Karpas-422 (cell line): ENCODE measurements at regions not wholly inside any gene's neighbourhood (a gene's known extent, or its start where the extent isn't known, plus 50 kb on each side); places are given as distances from the start of the nearest gene placed in this dataset.

Experiments used
- DNase-seq: peaks from one replicate; pipeline ENCODE4 v3.0.0-alpha.2; 2015
- H2AFZ ChIP-seq: fragments of 200-600 bp; sonication (generic); 2 replicates; pipeline ENCODE4 v1.6.1; 2014; ENCODE audit warnings: antibody characterized with exemption, low read length, mixed read lengths
- H3K27ac ChIP-seq: fragments of 200-600 bp; sonication (generic); 2 replicates; pipeline ENCODE4 v1.5.1; 2014; ENCODE audit warnings: mild to moderate bottlenecking, low read length, moderate library complexity
- H3K27me3 ChIP-seq: fragments of 200-600 bp; sonication (generic); 2 replicates; pipeline ENCODE4 v1.6.1; 2014; ENCODE audit warnings: low read length, mixed read lengths
- H3K36me3 ChIP-seq: fragments of 200-600 bp; sonication (generic); 2 replicates; pipeline ENCODE4 v1.6.1; 2014; ENCODE audit warnings: low read length, mixed read lengths; ENCODE audit not compliant: insufficient read depth
- H3K4me1 ChIP-seq: fragments of 200-600 bp; sonication (generic); 2 replicates; pipeline ENCODE4 v1.6.1; 2014; ENCODE audit warnings: mild to moderate bottlenecking, low read length, mixed read lengths
- H3K4me2 ChIP-seq: fragments of 200-600 bp; sonication (generic); 2 replicates; pipeline ENCODE4 v1.6.1; 2014; ENCODE audit warnings: low read length, low read depth, mild to moderate bottlenecking; ENCODE audit not compliant: poor library complexity, severe bottlenecking
- H3K4me3 ChIP-seq: fragments of 200-600 bp; sonication (generic); 2 replicates; pipeline ENCODE4 v1.5.1; 2014; ENCODE audit warnings: mild to moderate bottlenecking, antibody characterized with exemption, low read length, mixed read lengths
- H3K79me2 ChIP-seq: fragments of 200-600 bp; sonication (generic); 2 replicates; pipeline ENCODE4 v1.6.1; 2014; ENCODE audit warnings: mild to moderate bottlenecking, low read length, mixed read lengths
- H3K9ac ChIP-seq: fragments of 200-600 bp; sonication (generic); 2 replicates; pipeline ENCODE4 v1.6.0; 2014; ENCODE audit warnings: low read length
- H3K9me2 ChIP-seq: fragments of 200-600 bp; sonication (generic), shearing (Covaris generic); replicated peaks from 2 replicates; pipeline ENCODE4 v1.6.0; 2014; ENCODE audit warnings: mild to moderate bottlenecking, low read length, moderate library complexity; ENCODE audit not compliant: insufficient read depth
- H3K9me3 ChIP-seq: fragments of 300-700, 200-600 bp; sonication (generic); 2 replicates; pipeline ENCODE4 v1.6.1; 2014; ENCODE audit warnings: low read length, mixed read lengths
- H4K20me1 ChIP-seq: fragments of 200-600 bp; sonication (generic); 2 replicates; pipeline ENCODE4 v1.6.1; 2014; ENCODE audit warnings: mild to moderate bottlenecking, antibody characterized with exemption, low read length, low read depth; ENCODE audit not compliant: insufficient read depth

DNA sequence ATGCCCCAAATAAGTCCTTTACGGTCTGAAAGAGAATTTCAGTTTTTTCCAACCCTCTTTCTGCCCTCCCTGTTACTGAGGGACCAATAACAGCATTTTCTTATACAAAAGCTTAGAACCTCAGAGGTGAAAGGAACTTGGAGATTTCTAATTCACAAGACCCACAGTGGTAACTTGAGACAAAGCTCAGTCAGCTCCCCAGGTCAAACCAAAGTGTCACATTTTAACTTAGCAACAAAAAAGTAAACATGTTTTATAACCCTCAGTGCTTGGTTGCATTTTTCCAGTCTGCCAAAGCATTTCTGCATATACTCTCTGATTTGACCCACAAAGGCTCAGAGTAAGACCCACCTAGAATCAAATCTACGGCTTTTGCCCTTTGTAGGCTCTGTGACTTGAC lies 415.2 kb downstream of the VRK1 start:
- Histone ChIP-seq H3K27me3 (no peaks in the 10 kb centered on the region; the same call in 1 of the 2 replicates), H3K79me2 (no peaks in the 10 kb centered on the region), H3K9ac (no peak overlapping the region), H3K9me2 (no peaks in the 10 kb centered on the region), H2AFZ (no peak overlapping the region), H3K4me3 (no peak overlapping the region), H3K9me3 (no peaks in the 10 kb centered on the region), H3K36me3 (no peaks in the 10 kb centered on the region), H3K4me2 (no peak overlapping the region), H4K20me1 (no peaks in the 10 kb centered on the region), H3K27ac (no peak overlapping the region), H3K4me1 (no peaks in the 10 kb centered on the region)
- DNase-seq = no peak

DNA sequence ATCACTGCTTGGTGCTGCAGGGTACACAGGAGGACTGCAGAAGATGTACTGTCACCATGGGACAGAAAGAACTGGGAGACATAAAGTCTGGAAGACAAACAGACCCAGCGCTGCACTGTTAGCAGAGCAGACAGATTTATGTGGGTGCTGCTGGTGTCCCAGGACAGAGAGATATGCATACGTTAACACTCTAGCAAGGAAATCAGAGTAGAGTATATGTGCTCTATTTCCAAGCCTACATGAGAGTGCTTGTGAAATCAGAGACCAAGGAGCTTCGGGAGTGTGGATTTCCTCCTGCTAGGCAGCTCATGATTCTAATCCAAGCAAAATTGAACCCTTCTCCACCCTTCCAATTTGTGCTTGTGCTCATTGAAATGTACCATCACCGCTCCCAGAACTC lies 416.5 kb downstream of the VRK1 start:
- Histone ChIP-seq H3K9ac (no peak overlapping the region), H3K27ac (no peak overlapping the region), H2AFZ (no peak overlapping the region)

DNA sequence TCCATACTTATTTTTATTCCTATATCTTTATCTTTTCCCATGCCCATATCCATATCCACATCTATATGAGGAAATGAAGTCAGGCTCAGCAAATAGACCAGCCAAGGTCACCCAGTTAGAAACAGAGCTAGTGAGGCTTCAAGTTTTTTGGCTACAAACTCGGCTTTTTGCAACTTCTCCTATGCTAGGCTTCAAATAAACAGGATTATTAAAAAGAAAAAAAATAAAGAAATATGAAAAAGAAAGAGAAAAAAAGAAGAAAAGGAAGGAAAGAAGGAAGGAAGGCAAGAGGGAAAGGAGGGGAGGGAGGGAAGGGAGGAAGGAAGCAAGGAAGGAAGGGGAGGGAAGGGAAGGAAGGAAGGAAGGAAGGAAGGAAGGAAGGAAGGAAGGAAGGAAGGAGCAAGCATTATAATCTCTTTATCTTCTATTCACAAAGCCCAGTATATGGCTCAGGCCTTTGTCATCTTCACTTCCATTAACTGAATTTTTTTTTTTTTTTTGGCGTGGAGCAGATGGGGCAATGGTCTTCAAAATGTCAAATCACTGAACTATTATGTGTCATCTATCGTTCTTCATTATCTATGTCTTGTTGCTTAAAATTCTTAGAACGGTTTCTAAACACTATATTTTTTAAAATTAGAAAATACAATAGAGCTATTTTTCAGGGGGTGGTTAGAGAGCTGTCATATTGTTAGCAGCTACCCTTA lies 418.2 kb downstream of the VRK1 start:
- no peak overlapping the region for H3K27ac ChIP-seq
- H4K20me1 ChIP-seq = no peaks in the 10 kb centered on the region
- no peaks in the 10 kb centered on the region for H3K9me3 ChIP-seq
- H3K79me2 ChIP-seq = no peaks in the 10 kb centered on the region
- DNase-seq = no peak
- no peak overlapping the region for H3K4me3 ChIP-seq
- H2AFZ ChIP-seq = no peak overlapping the region
- no peaks in the 10 kb centered on the region for H3K9me2 ChIP-seq
- no peak overlapping the region for H3K4me2 ChIP-seq
- H3K27me3 ChIP-seq = no peaks in the 10 kb centered on the region; the same call in 1 of the 2 replicates
- no peaks in the 10 kb centered on the region for H3K4me1 ChIP-seq
- no peaks in the 10 kb centered on the region for H3K36me3 ChIP-seq
- H3K9ac ChIP-seq = no peak overlapping the region

More for the DNA sequence above, 416.5 kb downstream of the VRK1 start:
- Histone ChIP-seq H3K4me2 (no peak overlapping the region), H4K20me1 (no peaks in the 10 kb centered on the region), H3K4me3 (no peak overlapping the region), H3K27me3 (no peaks in the 10 kb centered on the region; the same call in 1 of the 2 replicates), H3K9me2 (no peaks in the 10 kb centered on the region), H3K79me2 (no peaks in the 10 kb centered on the region), H3K4me1 (no peaks in the 10 kb centered on the region), H3K9me3 (no peaks in the 10 kb centered on the region), H3K36me3 (no peaks in the 10 kb centered on the region)
- no peak for DNase-seq

DNA sequence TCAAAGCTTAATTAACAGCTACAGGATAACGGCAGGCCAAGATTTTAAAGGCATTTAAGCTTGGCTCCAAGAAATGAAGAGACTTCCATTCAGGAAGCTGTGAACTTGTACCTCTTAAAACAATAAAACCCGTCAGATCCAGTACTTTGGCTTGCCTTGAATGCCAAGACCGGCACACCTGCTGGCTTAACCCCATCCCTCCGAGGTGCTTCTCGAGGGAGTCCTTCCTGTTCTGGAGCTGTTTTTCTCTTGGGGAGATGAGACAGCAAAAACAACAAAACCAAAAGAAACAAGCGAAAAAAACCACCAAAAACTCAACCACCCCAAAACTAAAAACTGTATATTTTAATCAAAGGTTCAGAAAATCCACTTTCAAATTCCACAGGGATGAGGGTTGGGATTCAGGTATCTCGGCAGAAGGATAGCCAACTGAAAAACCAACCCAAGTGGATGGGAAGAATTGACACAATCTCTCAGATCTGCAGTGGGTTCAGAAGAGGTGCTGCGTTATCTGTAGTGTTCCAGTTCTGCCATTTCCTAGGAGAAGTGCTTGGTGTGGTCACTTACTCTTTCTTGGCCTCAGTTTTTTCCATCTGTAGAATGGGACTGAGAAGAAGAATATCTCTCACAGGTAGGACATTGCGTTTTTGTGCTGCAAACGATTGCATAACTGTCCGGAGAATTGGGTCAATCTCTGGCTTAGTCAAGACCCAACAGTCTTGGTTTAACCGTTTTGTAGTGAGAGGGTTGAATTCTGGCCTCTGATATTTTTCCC lies 420.1 kb downstream of the VRK1 start:
- Histone ChIP-seq H3K27ac (no peak overlapping the region), H3K79me2 (no peaks in the 10 kb centered on the region), H2AFZ (no peak overlapping the region), H3K27me3 (no peaks in the 10 kb centered on the region; the same call in none of the 2 replicates), H3K9ac (no peak overlapping the region), H4K20me1 (no peaks in the 10 kb centered on the region), H3K4me3 (no peak overlapping the region), H3K4me1 (no peaks in the 10 kb centered on the region), H3K36me3 (no peaks in the 10 kb centered on the region), H3K9me3 (no peaks in the 10 kb centered on the region), H3K9me2 (no peaks in the 10 kb centered on the region), H3K4me2 (no peak overlapping the region)
- DNase-seq = no peak

DNA sequence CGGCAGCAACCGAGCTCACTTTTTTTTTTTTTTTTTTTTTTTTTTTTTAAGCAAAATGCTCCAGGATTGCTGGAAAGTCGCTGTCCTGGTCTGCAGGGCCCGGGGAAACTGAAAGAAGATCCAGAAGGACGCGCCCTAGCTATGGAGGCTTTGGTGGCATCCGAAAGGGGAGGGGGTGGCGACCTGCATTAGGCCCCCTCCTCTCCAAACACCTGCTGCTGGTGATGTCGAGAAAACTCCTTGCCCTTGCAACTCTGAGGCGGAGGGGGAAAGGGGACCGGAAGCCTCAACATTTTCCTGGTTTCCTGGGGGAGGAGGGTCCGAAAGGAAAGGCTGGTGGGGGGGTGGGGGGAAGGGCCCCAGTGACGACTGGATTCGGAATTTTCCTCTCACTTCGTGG lies 421.1 kb downstream of the VRK1 start:
- no peak for DNase-seq
- H3K79me2 ChIP-seq = no peaks in the 10 kb centered on the region
- H3K4me1 ChIP-seq = no peaks in the 10 kb centered on the region
- H3K9me3 ChIP-seq = no peaks in the 10 kb centered on the region
- no peaks in the 10 kb centered on the region for H4K20me1 ChIP-seq
- no peak overlapping the region for H2AFZ ChIP-seq
- no peak overlapping the region for H3K27ac ChIP-seq
- H3K9ac ChIP-seq = no peak overlapping the region
- H3K36me3 ChIP-seq = no peaks in the 10 kb centered on the region
- no peaks in the 10 kb centered on the region; the same call in none of the 2 replicates for H3K27me3 ChIP-seq
- no peak overlapping the region for H3K4me3 ChIP-seq
- H3K4me2 ChIP-seq = no peak overlapping the region
- H3K9me2 ChIP-seq = no peaks in the 10 kb centered on the region

DNA sequence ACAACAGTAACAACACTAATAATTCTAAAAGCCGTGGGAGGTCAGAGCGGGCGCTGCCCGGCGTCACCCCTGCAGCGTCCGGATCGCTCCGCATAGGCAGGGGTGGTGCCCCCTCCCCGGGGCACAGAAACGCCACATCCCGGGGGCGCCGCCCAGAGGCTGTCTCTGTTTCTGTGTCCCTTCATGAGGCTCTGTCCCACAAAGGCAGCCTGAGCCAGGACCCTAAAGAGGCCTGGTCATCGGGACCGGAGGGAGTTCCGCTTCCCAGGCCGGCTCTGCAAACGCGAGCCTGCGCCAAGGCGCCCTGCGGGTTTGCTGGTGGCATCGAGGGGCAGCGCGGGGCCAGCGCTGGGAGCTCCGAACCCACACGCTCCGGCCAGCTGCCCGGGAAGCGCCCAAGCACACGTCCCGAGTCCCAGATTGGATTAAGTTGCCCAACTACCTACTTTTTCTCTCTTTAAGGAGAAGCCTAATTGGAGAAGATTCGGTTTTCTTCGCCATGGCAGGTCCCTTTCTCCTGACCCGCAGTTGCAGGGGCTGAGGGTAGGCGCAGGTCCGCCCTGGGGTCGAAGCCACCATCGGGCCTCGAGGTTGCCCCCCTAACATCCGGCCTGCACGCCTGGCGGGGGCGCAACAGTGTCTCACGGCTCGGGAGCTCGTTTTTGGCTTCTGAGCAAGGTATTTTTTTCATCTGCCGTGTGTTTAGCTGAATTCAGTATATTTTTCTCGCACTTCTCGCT lies 421.7 kb downstream of the VRK1 start:
- no peaks in the 10 kb centered on the region for H3K9me2 ChIP-seq
- no peaks in the 10 kb centered on the region for H3K36me3 ChIP-seq
- no peak overlapping the region for H2AFZ ChIP-seq
- H3K9me3 ChIP-seq = no peaks in the 10 kb centered on the region
- H3K79me2 ChIP-seq = no peaks in the 10 kb centered on the region
- no peak overlapping the region for H3K27ac ChIP-seq
- H3K4me3 ChIP-seq = no peak overlapping the region
- no peaks in the 10 kb centered on the region; the same call in none of the 2 replicates for H3K27me3 ChIP-seq
- no peak overlapping the region for H3K4me2 ChIP-seq
- no peak for DNase-seq
- peaks cover 5% of the 10 kb centered on the region for H3K4me1 ChIP-seq
- H4K20me1 ChIP-seq = no peaks in the 10 kb centered on the region
- no peak overlapping the region for H3K9ac ChIP-seq

DNA sequence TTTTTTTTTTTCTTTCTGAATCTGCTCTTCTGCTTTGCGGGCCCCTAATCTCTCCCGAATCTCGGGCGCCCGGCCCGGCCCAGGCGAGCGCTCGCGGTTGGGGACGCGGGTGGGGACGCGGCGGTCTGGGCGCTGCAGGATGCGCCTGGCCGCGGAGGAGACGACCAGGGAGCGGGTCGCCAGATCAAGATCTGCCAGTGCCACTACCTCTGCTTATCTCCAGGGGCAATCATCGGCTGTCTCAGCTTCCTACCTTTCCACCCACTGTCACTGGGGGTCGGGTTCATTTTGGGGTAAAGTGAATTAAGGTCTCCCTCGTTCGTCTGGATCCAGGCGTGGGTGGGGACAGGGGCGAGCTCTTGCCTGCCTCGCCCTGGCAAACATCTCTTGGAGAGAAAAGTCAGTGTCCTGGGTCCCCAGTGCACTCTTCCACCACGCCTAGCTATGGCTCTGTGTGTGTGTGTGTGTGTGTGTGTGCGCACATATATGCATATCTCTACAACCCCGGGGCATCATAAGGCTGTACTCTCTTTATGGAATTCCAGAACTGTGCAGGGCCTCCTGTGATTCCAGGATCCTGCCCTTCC lies 422.3 kb downstream of the VRK1 start:
- Histone ChIP-seq H4K20me1 (no peaks in the 10 kb centered on the region), H3K9me3 (no peaks in the 10 kb centered on the region), H3K9me2 (no peaks in the 10 kb centered on the region), H3K79me2 (no peaks in the 10 kb centered on the region), H3K4me3 (no peak overlapping the region), H3K27ac (no peak overlapping the region), H3K27me3 (no peaks in the 10 kb centered on the region; the same call in none of the 2 replicates), H2AFZ (no peak overlapping the region), H3K36me3 (no peaks in the 10 kb centered on the region), H3K4me2 (no peak overlapping the region), H3K9ac (no peak overlapping the region), H3K4me1 (peaks cover 11% of the 10 kb centered on the region)
- DNase-seq = no peak
